GM21423 (cell line): ENCODE measurements at regions not wholly inside any gene's neighbourhood (a gene's known extent, or its start where the extent isn't known, plus 50 kb on each side); places are given as distances from the start of the nearest gene placed in this dataset.

Experiments used
- ATAC-seq: cut with Tn5 transposase; IDR thresholded peaks from one replicate; pipeline ENCODE4 v1.9.1; 2021; ENCODE audit warnings: mild to moderate bottlenecking, moderate library complexity; ENCODE audit not compliant: unreplicated experiment

DNA sequence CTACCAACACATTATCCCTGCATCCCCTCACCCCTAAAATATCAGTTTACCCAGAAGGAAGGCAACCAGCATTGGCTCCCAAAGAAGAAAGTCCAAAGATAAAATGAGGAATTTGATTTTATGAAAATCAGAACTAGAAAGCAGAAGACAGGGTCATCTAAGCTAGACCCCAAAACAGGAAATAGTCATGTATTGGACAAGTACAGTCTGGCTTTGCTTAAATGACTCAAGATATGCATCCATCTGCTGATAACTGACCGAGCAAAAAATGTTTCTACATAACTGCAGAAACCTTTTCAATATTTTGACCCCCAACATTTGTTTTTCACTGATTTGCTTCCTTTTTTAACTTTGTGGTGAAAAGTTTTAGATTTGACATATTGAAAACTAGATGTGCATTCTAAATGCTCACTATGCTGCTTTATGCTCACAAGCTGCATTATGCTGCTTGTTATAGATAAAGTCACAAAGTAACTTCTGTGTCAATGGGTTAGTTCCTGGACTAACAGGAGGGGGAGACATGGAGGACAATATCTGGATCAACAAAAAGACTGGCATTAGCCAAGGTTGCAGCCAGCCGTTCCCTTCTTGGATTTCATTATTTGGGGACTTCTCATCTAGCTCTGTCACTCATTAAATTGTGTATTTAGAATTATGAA is 227.0 kb downstream of the INHBA start:
- no peak for ATAC-seq

DNA sequence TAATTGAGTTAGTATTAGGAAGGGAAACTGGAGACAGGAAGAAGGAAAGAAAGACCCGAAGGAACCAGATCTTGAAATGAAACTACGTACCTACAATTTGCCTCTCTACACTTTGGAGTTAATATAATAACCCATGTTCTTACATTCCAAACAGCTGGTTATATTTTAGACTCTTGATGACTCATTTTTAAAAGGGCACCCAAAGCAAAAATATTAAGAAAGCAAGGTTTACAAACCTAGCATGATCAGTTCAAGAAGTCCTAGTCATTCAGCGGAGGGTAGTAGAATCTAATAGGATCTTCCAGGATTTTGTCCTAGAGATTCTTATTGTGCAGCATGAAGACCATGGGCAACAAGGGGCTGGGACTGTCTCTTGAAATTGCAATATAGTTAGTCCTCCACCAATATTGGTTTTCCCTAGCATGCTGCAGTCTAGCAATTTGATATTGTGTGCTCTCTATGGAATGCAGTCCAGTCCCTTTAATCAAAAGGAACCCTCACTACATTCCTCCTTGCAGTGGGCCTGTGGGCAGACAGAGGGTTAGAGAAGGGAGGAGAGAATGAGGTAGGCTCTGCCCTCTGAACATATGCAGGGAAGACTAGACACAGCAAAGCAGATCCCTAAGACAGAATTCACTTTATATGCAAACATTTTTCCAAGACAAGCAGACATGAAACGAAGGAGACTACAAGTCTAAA is 230.3 kb downstream of the INHBA start:
- no peak for ATAC-seq

DNA sequence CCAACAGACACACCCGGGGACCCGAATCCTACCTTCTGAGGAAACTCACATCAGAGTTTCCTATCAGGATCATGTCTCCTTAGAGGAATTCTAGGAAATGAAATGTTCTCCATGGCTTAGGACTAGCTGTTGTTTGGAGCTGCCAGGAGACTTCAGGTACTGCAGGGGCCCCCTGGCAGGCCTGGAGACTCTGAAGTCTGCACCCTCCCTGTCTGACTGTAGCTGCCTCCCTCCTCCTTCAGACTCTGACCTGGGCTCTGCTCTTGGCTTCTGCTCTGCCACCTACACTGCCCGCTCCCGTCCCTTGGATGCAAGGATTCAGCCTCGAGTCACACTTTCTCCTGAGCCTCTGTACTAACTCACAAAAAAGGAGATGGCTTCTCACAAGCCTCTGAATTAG is 232.8 kb downstream of the INHBA start:
- ATAC-seq = no peak

DNA sequence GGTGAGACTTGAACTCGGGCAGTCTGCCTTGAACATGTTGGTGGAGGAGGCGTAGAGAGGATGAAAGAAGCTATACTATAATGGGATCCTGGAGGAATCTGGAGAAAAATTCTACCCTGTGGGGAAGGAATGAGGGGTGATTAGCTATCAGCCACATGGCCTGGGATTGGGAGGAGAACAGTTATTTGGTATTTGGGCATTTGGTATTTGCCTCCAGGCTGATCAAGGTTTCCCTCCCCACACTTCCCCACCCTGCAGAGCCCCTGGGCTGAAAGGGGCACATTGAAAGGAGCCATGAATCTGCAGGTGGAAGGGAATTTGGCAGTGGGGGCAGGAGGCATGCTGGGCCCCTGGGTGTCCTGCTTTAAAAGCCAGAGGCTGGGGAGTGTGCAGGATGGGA is 235.3 kb downstream of the INHBA start:
- no peak for ATAC-seq

DNA sequence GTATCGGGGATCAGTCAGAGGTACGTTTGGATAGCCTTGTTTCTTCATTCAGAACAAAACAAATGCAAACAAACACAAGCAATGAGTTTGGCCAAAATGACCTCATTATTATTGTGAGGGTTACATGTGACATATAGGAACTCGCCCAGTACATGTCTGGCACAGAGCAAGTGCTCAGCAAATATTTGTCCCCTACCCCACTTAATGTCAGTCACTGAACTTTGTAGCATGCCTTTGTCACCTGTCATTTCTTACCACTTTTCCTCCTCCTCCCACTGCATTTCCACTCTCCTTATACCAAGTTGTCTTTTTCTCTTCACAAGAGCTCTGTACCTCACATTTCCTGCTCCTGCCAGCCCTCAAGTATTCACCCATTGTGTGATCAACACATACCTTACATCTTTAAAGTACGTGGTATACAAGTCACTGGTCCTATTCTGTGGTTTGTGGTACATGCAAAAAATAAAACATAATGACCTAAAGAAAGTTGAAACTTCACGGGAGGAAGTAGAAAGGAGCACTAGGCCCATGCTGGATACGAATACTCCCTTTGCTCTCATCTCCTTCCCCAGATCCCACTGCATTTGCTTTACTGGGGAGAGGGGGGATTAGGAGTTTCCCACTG is 236.0 kb downstream of the INHBA start:
- ATAC-seq = no peak

DNA sequence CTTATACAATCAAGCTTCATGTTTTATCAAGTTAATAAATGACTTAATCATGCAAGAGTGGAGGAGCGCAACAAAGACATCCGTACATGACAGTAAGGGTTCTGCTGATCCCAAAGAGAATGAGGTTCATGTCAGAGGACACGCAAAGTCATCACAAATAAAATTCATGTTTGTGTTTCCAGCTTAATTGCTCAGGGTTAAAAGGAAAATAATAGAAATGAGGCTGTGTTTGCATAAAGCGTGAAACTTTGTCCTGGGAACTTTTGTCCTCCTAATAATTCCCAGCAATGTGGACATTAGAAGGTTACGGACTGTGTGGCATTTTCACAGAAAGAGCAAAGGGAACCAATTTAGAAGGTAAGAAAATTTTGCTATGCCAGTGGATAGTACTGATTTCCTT is 237.3 kb downstream of the INHBA start:
- ATAC-seq = no peak

DNA sequence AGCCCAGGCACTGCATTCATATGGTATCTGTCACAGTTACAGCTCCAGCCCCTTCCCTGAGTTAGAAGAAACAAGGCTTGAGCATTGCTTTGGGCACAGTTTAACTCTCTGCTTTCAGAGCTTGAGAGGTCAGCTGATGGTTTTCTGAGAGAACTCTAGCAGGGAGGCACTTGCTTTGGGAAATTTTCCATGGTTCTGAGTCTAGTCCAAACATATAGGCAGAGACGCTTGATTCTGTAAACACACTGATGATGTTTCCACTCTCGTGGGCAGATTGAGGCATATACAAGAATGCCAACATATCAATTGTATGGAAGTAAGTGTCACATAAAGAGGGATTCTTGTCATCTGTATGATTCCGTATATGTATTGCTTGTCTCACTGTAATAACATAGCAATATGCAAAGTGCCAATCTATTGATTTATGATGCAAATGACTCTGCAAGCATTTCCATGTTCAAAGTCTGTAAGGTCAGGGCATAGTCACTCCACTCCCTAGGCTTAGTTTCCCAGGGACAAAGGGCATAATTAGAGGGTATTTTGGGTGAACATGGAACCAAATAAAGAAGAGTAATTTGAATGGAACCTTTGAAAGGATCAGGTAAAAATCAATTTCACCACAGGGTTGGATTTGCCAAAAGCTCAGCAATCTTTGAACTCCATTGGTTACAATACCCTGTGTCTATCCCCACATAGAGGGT is 239.0 kb downstream of the INHBA start:
- ATAC-seq = no peak

DNA sequence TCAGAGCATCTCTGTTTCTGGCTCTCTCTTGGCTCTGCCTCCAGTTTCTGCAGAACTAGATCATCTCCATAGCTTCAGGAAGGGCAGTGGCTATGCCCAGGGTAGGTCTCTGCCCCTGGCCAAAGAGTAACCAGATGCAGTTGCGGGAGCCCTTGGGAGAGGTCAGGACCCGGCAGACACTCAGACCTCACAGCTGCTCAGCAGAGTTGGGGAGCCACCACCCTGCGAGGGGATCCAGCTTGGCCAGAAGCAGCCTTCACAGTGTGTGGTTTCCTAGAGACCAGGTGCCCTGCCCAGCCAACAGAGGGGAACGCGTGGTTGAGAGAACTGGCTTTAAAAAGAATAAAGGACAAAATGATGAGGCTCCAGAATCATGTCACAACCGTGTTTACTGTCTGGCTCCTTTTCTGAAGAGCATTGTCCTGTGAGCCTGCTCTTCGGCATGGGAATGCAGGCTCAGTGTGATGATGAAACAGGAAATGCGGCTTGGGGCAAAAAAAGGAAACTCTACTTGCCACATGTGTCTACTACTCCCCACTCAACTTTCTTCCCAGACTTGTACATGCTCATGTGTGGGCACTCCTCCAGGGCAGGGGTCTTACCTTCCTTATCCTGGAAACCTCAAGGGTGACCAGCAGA is 243.1 kb downstream of the INHBA start:
- no peak for ATAC-seq

DNA sequence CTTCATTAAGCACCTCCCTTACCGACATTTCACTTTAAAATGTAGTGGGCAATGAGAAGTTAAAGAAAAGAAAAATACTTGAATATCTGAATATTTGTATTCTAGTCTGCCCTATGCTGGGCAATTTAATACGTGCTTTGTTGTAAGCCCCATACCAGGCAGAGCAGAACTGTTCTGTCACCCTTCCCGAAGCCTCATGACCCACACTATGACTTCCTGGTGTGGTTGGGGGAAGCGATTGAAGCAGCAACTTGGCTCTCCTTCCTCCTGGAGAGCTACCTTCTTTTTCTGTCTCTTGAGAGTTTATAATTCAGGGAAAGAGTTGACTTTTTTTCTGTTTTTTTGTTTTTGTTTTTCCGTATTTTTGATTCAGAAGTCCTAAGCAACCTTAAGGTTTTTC is 243.7 kb downstream of the INHBA start:
- no peak for ATAC-seq

DNA sequence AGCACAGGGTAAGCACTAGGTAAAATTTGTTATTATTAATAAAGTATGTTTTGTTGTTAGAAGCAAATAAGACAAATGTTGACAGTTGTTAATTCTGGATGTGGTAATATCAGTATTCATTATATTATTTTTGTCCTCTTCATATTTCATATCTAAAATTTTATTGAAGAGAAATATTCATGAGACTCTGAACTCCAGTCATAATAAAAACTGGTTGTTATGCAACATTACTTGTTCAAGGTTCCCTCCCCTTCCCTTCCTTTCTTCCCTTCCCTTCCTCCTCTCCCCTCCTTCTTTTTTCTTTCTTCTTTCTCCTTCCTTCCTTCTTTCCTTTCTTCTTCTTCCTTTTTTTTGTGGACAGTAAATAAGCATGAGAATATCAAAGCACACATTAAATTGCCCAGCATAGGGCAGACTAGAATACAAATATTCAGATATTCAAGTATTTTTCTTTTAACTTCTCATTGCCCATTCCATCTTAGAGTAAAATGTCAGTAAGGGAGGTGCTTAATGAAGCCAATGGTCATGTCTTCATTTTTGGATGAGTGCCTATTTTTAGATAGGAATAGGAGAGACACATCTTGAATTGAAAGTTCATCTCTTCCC is 245.0 kb downstream of the INHBA start:
- no peak for ATAC-seq

DNA sequence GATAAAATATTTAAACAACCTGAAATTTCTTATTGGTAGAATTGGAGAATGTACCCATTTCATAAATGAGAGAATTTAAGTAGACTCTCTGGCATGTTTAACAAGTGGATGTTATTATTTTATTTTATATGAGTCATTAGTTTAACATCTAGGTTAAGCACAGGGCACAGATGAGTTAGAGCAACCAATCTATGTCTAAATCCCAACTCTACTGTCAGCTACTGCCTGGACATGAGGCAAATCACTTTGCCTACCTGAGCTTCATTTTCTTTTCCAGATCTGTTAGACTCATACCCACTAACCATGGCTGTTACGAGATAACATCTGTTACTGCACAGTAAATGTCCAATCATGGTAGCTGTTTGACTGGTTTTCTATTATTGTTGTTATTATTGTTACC is 251.1 kb downstream of the INHBA start:
- no peak for ATAC-seq

DNA sequence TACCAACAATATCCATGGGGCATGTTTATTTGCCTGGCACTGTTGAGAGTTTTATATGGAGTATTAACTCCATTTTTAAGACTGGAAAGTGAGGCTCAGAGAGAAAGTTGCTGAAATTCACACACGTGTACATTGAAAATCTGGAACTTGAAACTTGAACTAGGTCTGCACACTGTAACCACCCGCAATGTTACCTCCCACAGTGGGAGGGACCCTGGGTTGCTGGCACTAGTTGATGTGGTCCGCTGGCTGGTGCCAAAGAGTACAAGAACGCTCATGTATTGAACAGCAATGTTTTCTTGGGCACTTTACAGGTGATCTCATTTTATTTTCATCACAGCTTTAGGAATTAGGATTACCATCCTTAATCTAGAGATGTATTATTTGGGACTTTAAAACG is 253.2 kb downstream of the INHBA start:
- no peak for ATAC-seq

DNA sequence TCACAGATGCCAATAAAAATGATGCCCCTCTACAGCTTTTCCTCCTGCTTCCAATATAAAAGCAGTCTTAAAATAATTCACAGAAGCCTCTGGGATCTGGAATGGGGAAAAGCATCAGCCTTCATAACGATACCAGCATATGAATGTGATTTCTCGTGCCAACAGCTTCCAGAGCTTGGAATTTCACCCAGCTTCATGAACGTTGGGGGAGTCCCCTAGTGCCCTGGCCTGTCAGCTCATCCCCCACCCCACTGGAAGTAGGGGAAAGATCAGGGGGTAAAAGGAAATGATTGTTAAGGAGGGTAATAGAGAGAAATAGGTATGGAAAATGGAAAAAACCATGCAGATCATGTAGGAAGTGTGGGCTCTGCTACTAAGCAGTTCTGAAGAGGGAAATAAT is 253.6 kb downstream of the INHBA start:
- ATAC-seq = no peak

DNA sequence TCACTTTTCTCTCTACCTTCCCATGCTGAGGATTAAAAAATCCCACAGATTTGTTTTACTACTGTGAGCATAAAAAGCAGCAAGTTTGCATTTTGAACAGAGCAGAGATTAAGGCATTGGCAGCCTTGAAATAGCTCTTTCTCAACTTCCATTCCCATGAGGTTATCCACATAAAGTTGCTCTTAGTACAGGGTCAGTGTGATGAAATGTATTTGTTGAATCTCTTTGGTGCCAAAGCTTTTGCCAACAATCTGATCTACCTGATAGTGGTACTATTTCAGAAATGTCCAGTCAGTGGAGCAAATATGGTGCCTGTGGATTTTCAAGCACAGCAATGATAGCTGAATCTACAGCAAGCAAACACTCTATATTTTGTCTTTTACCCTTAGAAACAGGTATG is 254.8 kb downstream of the INHBA start:
- ATAC-seq = no peak

DNA sequence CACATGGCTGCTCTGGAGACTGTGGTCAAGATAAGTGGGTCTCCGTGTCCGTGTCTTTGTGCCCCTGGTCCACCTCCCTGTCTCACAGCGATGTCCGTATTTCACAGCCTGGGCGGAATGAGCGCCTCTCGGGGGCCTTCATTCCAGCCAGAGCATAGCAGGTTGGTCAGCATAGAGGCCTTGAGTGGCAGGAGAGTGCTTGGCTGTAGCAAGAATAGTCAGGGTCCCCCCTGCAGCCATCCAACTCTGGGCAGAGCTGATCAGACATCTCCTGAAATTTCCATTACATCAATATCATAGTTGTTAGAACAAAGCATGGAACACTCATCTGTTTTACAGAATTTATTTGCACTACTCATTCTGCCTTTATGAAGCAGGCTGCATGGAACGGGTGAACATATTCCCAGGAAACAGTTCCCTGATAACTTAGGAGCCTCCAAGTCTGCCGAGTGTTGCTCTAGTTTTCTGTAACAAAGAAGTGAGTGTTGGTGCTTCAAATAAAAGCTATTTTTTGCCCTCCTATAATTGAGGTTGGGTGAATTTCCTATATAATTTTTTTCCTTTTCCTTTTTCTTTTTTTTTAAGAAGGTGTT is 255.3 kb downstream of the INHBA start:
- ATAC-seq = no peak

DNA sequence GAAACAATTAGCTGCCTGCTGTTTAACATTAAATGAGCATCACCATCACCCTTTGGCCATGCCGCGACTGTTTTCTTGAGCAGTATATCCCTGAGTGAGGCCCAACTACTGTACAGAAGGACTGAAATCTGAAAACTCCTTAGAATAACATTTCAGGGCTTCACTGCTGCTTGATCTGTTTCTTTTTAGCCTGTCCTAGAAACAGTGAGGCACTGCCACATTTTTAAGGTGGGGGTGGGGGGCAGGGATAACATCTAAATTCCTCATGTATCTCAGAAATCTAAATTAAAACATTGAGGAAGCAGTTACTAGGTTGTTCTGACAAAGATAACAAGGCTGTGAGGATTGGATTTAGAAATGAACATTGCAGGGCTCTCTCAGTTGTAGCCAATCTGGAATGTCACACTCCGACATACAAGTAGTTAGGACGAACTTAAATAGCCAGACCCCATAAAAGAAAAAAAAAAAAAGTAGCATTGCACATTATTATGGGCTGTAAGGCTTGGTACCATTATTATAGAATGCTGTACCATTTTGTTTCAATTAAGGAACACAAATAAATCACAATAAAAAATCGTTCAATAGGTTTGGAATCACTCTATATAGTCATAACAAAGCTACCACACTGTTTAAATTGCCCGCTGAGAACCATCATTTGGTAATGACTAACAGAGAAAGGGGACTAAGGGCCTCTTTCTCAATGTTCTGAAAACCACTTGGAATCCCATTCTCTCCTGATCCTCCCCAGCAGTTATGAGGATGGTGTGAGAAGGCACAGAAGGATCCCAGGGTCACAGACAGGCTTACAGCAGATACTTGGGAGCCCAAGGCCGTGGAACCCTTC is 256.1 kb downstream of the INHBA start:
- ATAC-seq = no peak

DNA sequence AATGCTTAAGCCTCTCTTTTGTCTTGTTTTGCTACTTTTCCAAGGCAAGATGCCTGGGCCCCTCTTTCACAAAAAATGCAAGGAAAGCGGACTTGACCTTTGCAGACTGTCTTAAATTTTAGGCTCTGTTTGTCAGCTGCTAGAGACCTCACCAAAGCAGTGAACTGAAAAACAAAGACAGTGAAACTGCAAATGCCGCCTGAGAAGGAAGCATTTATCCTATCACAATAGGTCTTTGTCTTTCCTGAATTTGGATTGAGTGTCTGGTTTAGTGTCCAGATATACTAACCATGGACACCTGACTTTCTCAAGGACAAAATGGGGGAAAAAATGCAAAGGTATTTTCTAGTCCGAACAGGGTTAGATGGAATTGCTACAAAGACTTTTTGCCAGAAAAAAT is 256.9 kb downstream of the INHBA start:
- no peak for ATAC-seq

DNA sequence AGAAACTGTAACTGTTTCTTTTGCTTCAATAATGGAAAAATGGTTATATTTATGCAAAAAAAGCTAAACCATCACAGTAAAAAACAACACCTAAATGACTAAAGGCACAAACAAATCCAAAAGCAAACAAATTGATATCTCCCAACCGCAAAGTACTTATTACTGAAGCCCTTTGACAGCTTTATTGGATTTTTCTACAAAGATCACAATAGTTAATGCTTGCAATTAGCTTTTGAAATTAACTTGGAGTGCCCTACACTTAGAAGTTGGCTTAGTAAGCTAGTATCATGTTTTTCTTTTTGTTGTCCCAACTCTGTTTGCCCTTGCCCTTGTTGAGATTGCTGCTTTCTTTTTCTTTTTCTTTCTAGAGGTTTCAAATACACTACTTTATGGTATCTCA is 257.5 kb downstream of the INHBA start:
- ATAC-seq = no peak

DNA sequence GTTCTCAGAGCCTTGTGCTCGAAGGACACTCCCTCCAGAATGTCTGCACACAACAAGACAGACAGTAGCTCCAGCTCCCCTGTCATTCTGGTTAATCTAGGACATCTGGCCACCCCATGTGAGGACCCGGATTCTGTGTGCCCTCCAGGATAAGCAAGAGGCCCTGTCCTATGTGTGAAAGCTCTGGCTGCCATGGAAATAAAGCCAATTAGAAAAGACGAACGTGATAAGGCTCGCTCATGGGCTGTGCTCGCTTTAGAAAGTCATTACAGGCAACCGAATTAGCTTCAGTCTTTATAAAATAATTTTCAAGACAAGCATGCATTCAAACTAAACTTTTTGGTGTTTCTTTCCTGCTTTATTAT is 263.4 kb downstream of the INHBA start:
- ATAC-seq = no peak
